HS-5 (cell line): ENCODE measurements at regions not wholly inside any gene's neighbourhood (a gene's known extent, or its start where the extent isn't known, plus 50 kb on each side); places are given as distances from the start of the nearest gene placed in this dataset.
A peak's percentile ranks its signal among the peaks of the same experiment; 100 is the strongest.
"Not testable (repeated sequence)": the region's sequence is repeated elsewhere in the genome, so short reads cannot be mapped to it uniquely, and the experiment has no call there.

Experiments
- DNase-seq: peaks from one replicate; pipeline ENCODE4 v3.0.0-alpha.2; 2012; ENCODE audit warnings: low read depth

DNA sequence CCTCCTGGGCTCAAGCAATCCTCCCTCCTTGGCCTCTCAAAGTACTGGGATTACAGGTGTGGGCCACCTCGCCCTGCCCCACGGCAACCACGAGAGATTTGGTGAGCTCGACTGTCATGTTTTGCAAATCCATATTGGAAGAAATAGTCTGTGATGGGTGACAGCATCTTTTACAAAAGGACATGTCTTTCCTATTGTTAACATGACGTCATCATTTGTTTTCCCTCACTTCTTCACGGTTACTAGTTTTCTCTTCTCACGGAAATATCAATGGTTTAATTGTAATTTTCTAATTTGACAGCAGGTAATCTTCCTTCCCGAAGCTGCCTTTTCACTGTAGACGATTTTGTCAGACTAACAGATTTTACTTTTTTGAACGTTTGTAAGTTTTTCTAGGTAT lies 110.8 kb upstream of the GREM2 start:
- DNase-seq, result no peak

DNA sequence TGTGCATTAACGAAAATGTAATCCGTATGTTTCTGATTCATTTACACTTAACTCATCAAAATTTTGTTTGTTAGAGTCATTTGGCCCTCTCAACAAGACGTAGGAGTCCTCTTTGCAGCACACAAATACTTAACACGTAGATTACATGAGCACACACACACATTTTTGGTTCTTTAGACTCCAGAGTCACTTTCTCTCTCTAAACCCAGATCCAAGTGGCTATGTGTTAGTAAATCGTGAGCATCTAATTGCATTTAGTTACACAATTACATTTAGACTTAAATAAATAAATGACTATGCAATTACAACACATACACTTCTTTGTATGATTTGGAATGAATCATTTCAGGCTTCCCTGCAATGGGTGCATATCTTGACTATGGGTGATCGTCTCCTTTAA lies 109.0 kb upstream of the GREM2 start:
- DNase-seq, result no peak

DNA sequence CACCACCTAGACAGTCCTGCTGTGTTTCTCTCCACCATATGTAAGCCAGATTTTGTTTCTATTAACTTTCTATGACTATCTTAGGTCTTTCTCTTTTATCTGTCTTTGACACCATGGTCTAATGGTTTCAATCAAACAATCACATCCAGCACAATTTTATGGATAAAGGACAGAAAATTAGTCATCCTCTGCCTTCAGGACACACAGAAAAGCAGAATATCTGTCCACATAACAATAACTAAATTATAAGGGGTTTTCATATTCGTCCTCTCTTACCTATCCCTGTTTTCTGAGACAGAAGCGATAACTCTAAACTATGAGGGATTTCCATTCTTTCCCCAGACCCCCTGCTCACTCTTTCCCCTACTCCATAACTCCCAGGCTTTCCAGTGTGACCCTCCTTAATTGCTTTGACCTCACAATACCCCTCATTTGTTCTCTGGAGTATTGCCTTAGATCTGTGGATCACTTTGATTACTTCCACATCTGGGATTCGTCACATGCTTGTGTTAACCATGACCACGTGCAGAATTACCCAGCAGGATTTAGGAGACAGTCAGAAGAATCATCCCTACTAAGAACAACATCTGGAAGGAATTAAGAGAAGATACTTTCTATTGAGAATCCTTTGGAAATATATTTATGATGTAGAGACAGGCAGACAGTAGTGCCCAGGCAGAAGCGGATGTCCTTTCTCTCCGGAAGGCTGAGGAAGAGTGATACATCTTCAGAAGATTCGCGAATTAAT lies 108.2 kb upstream of the GREM2 start:
- DNase-seq, result peak; percentile 61

DNA sequence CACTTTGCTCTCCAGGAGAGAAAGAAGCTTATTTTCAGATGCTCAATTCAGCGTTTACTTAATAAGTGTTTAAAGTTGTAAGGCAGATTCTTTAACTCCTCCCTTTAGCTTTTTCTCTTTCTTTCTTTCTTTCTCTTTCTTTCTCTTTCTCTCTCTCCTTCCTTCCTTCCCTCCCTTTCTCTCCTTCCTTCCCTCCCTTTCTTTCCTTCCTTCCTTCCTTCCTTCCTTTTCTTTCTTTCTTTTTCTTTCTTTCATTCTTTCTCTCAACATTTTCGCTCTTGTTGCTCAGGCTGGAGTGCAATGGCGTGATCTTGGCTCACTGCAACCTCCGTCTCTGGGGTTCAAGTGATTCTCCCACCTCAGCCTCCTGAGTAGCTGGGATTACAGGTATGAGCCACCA lies 104.6 kb upstream of the GREM2 start:
- DNase-seq, result not testable (repeated sequence)

DNA sequence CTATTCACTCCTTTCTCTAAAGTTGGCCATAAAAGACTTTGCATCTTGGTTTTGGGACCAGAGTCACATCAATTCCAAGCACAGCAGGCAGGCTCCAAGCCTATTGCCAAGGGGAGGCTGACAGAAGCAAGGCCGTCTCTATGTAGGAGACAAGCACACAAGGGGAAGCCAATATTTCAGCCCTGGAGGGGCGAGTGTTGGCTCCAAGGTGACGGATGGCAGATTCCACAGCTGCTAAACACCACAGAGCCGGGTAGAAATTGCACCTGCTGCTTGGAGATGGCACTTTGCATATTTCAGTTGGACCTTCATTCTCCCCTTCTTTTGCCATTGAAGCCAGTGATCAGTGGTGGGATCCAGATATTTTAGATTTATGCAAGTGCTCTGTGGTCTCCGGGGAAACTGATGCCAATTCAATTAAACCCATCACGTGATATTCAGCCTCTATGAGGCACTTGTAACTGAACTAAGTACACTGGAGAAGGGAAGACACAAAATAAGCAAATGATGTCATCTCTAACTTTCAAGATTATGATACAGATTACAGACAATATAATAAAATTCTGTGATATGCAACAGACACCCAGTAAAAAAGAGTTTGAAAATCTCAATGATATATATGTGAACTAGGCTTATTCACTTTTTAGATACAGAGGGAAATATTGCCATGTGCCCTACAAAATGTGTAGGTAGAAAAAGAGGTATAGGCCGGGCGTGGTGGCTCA lies 102.8 kb upstream of the GREM2 start:
- no peak for DNase-seq

DNA sequence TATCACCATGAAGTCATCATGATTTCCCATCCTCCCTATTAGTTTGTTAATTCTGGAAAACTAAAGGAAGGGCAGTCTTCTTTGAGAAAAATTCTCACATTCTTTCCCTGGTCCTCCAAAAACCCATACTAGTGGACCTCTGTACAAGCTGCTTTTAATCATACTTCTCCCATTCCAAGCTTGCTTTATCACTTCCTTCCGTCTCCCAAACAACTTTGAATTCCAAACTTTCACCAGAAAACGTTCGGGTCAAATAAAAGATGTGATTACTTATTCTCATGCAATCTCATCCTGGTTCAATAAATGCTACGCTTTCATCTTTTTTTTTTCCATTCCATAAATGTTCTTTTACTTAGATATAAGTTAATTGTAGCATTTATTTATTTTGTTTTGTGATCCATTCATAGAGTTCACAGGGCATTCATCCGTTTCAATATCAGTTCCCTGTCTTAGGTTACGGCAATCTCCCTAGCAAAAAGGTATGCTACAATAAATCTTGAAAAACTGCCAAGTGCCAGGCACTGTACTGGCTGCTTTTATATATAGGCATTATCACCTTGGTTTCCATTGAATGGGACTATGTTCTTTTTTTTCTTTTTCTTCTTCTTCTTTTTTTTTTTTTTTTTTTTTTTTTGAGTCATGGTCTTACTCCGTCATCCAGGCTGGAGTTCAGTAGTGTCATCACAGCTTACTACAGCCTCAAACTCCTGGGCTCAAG lies 100.2 kb upstream of the GREM2 start:
- DNase-seq, result no peak

DNA sequence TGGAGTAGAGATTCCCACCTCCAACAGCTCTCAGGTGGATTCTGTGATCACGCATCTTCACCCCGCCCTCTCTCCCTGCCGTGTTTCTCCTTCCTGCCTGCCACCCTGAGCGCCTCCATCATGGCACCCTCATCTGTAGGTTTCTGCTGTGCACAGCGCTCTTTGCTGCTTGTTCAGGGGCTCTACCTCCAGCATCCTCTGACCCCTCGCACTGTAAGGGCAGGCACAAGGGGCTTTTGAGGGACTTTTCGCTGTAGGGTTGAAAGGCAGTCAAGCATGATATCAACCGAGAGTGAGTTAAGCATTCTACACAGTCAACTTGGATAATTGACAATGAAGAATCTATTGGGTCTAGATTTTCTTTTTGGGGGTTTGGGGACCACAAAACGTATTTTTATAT lies 99.1 kb upstream of the GREM2 start:
- DNase-seq, result no peak

DNA sequence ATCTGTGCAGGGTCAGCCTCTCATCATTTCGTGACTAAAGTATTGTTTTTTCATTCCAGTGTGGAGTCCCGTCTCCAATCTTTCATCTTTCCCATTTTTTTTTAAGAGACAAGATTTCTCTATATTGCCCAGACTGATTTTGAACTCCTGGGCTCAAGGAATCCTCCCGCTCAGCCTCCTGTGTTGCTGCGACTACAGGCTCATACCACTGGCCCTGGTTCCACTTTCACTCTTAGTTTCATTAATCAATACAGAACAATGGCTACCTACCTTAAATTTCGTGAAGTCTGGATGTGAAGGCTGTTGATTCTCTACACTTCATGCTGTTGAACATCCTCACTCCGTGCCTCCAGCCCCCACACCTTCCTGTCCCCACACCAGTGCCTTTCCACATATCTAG lies 97.7 kb upstream of the GREM2 start:
- no peak for DNase-seq

DNA sequence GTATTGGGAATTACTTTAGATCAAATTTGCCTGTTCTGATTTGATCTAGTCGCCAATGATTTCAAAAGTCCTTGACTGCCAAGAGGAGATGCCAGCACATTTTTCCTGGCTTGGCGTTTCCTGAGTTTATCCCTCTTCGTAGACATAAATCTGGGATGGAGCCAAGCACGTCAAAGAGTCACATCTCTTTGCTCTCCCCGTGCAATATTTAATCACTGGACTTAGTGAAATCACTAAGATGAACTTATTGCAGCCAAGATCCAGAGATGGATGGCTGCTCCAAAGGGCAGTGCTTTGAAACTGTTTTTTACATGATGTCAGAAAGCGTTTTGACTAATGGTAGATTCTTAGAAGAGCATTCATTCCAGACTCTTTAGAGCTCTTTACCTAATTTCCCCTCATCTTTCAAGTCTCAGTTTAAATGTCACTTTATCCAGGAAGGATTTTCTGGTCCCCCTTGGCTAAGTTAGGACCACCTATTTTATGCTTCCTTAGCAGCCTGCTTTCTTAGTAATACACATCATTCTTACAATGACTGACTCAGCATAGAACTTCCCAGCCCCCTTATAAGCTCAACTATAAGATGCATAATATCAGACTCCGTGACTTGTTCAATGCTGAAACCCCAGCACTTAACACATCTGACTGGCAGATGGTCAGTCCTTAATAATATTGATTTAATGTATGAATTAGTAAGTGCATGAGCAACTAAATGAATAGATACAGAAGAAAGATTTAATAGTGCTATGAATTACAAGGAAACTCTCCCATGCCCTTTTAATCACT lies 94.4 kb upstream of the GREM2 start:
- DNase-seq, result no peak

DNA sequence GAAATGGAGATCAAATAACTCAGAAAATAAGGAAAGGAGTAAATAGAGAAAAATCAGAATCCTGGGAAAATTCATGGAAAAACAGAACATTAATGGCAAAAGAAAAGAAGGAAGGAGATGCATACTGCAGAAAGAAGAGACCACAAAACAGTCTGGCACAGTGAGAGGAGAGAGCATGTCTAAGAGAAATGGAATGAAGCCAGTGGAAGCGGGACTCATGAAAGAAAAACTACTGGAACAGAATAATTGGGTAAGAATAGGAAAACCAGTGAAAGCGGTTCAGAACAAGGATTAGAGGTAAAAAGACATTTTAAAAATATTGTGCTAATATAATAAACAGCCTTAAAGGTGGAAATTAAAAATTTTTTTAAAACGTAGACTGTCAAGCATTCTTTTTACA lies 93.6 kb upstream of the GREM2 start:
- no peak for DNase-seq

DNA sequence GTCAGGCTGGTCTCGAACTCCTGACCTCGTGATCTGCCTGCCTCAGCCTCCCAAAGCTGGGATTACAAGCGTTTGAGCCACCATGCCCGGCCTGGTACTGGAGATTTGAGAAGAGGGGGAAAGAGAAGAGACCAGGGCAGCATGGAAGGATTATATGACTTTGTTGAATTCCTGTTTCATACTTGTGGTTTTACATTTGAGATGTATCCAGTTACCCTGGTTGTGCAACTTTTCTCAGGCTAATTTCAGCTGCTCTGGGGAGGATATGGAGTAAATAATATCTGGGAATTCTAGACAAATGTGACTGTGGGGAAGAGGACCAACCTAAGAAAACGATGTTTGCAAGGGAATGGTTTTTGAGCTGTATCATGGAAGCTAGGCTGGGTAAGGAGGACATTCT lies 89.5 kb upstream of the GREM2 start:
- DNase-seq, result peak; percentile 57

DNA sequence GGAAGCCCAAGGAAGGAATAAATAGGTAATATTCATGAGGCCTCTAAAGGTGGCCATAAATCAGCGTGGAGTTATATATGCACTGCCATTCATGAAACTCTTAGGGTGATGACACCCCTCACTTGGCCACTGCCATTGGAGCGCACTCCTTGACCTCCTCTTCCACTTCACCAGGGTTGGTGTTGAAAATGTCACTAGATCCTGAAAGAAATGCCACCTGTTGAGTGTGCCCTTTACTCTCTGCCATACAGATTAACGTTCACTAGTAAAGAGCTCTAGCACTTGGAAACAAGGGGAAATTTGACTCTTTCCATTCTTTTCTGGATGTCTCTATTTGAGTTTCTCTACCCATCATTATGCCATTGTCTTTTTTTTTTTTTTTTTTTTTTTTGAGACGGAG lies 83.5 kb upstream of the GREM2 start:
- DNase-seq, result no peak

DNA sequence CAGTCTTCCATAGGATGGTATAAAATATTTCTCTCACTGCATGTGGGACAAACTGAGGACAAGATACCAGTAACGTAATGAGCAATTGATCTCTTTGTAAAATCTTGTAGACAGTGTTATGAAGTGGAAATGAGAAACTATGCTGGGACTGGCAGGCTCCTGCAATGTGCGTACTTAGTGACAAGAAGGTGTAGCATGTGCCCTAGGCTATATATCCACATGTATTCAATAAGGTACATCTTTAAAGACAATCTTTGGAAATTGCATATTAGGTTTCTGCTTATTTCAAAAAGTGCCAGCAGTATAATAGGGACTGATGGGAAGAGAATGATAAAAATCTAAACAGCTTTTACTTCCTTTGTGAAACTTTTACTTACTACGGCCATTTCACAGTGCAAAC lies 81.9 kb upstream of the GREM2 start:
- DNase-seq, result no peak

DNA sequence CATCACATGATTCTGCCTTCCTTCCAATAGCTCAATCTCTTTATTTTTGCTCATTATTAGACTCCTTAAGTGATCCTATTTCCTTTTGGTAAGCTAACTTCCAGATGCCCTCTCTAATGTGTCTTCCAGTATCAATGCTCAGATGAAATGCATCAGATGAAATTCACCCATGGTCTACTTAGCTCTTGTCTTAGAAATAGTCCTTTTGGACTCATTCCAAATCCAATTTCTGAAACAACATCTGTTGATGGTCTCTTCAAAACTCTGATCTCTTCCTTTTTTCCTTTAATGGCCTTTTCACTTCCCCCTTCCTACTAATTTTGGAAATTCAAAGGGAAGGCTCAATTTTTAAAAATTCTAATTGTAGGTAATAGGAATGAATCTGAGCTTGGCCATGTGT lies 81.1 kb upstream of the GREM2 start:
- no peak for DNase-seq

DNA sequence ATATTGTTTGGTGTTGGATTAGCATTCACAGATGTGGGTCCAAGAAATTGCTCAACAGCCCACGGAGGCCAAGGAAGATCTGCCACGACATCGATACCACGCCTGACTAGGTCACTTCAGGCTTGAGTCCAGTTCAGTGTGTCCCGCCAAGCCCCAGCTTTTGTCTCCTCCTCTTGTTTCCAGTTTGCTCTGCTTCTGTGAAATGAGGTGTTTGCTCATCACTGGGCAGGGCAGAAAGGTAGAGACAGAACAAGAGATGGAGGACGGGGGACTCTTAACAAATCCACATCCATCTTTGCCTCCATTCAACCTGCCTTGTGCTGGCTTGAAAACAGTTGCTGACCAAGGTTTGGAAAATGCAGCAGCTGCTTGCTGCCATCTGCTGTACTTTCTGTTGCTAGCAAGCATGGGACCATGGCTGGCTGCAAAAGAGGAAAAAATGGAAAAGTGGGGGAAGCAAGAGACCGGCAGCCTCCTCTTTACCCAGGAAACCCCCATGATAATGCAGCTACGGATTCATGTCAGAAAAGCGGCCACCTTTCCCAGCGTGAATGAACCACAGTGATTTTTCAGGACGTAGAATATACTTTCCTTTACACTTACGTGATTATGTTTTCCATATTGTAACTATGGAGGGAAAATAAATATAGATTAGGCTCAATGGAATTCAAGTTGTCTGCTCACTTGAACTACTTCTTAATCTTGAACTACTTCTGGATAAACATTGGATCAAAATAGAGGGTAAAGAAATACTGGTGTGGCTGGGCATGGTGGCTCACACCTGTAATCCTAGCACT lies 80.2 kb upstream of the GREM2 start:
- DNase-seq, result no peak

DNA sequence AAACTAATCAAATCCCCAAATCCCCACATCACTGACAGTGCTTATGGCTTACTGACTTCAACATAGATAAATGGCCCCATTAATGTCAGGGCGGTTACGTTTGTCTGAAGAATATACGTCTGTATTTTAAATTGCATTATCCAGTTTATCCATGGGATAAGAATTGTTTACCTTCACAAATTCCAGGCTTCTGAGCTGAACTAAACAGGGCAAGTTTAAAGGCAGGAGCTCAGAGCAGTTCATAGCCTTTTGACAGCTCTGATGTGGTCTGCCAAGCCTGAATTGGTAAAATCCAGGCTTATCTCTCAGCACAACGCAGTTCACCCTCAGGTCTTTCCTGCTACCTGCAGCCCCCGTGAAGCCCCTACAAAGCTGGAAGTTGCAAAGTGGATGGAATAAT lies 79.5 kb upstream of the GREM2 start:
- DNase-seq, result no peak

DNA sequence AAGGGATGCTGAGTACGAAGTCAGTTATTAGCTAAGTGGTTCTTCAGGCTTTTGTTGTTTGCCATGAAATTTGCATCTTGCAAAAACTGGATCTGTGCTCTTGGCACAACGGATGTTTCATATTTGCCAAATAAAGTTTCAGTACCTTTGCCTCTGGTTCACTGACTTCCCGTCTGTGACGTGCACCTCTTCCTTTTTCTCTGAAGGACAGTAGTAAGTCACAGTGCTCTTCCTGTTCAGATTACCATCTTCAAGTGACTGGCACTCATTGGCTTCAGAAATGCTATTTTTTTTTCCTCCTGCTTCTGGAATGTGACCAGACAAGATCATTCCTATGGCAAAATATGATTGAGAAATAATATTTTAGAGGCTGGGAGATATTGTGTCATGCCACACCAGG lies 75.9 kb upstream of the GREM2 start:
- no peak for DNase-seq

DNA sequence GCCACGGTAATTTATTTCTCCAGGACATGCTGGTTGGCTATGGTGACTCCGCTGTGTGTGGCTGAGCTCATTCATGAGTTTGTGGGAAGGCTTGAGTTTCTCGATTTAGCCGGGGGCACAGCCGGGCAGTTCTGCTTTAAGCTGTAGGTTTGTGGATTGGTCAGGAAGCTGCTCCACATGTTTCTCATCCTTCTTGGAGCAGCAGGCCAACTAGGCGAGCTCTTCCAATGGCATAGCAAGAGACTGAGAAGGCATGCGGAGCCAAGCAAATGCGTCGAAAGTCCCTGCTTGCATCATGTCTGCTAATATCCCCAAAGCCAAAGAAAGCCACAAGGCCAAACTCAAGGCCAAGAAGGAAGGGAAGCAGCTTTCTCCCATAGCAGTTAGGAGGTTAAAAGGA lies 71.6 kb upstream of the GREM2 start:
- DNase-seq, result no peak

DNA sequence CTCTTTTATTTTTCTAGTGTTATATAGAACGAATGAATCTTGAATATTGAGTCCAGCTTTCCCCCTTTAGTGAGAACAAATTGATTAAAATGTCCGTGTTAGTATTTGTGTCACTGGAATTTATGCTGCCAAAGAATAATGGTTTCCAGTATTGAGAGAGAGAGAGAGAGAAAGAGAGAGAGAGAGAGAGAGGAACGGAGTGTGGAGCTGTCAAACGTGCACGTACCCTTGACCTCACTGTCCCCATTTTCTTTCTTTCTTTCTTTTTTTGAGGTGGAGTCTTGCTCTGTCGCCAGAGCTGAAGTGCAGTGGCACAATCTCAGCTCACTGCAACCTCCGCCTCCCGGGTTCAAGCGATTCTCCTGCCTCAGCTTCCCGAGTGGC lies 70.9 kb upstream of the GREM2 start:
- no peak for DNase-seq

DNA sequence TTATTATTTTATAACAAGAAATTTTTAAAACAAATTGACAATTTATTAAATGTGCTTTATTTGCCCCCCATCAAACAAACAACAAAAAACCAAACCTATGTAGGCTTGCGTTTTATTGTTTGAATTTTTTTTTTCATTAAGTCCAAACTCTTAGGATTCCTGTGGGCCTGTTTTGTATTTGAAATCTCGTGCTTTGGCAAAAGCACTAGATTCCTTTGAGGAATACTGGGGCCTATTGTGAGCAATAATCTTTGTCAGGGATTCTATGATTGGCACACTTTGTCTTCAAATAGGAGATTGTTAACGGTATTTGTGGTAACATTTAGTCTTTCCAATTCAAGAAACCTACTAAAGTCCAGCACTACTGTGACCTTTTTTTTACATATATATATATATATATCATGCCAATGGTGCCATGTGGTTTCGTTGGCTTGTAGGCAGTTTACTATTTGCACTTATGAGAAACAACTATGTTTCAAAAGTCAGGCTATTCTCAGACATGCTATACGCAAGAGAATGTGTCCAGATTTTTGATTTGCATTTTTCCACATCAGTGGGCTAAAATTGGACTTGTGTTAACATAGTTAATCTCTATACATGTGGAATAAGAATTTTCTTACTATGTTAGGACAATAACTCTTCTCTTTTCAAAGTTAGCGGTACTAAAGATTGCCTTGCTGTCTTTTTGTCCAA lies 70.4 kb upstream of the GREM2 start:
- no peak for DNase-seq
